GM21360 (cell line): ENCODE measurements at regions not wholly inside any gene's neighbourhood (a gene's known extent, or its start where the extent isn't known, plus 50 kb on each side); places are given as distances from the start of the nearest gene placed in this dataset.
A peak's percentile ranks its signal among the peaks of the same experiment; 100 is the strongest.
"Not testable (repeated sequence)": the region's sequence is repeated elsewhere in the genome, so short reads cannot be mapped to it uniquely, and the experiment has no call there.

ENCODE experiments used
- ATAC-seq: cut with Tn5 transposase; IDR thresholded peaks from one replicate; pipeline ENCODE4 v1.9.1; 2021; ENCODE audit warnings: mild to moderate bottlenecking, moderate library complexity; ENCODE audit not compliant: unreplicated experiment

DNA sequence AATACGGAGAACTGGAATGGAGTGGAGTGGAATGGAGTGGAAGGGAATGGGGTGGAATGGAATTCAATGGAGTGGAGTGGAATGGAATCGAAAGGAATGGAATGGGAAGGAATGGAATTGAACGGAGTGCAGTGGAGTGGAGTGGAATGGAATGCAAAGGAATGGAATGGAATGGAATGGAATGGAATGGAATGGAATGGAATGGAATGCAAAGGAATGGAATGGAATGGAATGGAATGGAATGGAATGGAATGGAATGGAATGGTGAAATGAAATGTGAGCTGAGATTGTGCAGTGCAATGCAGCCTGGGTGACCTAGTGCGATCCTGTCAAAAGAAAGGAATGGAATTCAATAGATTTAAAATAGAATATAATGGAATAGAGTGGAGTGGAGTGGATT is 357.3 kb upstream of the WSB1 start:
- not testable (repeated sequence) for ATAC-seq

DNA sequence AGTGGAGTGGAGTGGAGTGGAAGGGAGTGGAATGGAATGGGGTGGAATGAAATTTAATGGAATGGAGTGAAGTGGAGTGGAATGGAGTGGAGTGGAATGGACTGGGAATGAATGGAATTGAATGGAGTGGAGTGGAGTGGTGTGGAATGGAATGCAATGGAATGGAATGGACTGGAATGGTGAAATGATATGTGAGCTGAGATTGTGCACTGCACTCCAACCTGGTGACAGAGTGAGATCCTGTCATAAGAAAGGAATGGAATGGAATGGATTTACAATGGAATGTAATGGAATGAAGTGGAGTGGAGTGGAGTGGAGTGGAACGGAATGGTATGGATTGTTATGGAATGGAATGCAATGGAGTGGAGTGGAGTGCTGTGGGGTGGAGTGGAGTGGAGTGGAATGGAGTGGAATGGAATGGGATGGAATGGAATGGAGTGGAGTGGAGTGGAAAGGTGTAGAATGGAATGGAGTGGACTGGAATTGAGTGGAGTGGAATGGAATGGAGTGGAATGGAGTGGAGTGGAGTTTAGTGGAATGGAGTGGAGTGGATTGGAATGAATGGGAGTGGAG is 356.1 kb upstream of the WSB1 start:
- not testable (repeated sequence) for ATAC-seq

DNA sequence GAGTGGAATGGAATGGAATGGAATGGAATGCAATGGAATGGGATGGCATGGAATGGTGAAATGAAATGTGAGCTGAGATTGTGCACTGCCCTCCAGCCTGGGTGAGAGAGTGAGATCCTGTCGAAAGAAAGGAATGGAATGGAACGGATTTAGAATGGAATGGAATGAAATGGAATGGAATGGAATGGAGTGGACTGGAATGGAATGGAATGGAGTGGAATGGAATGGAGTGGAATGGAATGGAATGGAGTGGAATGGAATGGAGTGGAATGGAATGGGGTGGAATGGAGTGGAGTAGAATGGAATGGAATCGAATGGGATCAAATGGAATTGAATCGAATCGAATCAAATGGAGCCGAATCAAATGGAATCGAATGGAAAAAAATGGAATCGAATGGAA is 354.2 kb upstream of the WSB1 start:
- not testable (repeated sequence) for ATAC-seq

DNA sequence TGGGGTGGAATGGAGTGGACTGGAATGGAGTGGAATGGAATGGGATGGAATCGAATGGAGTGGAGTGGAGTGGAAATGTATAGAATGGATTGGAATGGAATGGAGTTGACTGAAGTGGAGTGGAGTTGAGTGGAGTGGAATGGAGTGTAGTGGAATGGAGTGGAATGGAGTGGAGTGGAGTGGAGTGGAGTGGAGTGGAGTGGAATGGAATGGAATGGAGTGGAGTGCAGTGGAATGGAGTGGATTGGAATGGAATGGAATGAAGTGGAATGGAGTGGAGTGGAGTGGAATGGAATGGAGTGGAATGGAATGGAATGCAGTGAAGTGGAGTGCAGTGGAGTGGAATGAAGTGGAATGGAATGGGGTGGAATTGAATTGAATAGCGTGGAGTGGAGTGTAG is 353.3 kb upstream of the WSB1 start:
- ATAC-seq, result peak; percentile 51

DNA sequence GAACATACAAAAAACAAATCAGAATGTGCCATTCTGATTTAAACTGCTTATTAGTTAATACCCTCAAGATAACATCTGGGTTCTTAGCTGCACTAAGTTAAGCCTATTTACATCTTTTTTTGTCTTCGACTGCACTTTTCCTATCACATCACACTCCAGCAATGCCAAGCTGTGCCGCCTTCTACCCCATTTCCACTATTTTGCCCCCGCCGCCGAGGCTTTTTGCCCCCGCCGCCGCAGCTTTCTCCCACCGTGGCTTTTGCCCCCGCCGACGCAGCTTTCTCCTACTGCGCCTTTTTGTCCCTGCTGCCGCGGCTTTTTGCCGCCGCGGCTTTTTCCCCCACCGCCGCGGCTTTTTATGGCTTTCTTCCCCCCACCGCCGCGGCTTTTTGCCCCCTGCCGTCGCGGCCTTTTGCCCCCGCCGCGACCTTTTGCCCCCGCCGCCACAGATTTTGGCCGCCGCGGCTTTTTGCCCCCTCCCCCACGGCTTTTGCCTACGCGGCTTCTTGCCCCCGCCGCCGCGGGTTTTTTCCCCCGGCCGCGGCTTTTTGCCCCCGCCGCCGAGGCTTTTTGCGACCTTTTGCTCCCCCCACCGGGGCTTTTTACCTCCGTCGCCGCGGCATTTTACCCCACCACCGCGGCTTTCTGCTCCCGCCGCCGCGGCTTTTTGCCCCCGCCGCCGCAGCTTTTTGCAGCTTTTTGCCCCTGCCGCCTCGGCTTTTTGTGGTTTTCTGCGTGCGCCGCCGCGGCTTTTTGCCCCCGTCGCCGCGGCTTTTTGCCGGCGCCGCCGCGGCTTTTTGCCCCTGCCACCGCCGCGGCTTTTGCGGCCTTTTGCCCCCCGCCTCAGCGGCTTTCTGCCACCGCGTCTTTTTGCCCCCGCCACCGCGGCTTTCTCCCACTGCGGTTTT is 331.4 kb upstream of the WSB1 start:
- no peak for ATAC-seq

DNA sequence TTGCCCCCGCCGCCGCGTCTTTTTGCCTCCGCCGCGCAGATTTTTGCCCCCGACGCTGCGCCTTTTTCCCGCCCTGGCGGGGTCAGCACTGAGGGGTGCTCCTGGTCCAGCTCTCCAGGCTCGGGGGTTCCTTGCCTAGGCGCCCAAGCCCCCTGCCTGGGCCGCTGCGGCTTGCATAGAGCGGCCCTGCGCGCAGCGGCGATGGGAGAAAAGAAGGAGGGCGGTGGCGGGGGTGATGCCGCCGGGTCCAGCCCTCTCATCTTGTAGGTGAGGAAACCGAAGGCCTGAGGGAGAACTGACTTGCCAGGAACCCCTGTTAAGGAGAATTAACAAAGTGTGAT is 330.8 kb upstream of the WSB1 start:
- ATAC-seq, result no peak

DNA sequence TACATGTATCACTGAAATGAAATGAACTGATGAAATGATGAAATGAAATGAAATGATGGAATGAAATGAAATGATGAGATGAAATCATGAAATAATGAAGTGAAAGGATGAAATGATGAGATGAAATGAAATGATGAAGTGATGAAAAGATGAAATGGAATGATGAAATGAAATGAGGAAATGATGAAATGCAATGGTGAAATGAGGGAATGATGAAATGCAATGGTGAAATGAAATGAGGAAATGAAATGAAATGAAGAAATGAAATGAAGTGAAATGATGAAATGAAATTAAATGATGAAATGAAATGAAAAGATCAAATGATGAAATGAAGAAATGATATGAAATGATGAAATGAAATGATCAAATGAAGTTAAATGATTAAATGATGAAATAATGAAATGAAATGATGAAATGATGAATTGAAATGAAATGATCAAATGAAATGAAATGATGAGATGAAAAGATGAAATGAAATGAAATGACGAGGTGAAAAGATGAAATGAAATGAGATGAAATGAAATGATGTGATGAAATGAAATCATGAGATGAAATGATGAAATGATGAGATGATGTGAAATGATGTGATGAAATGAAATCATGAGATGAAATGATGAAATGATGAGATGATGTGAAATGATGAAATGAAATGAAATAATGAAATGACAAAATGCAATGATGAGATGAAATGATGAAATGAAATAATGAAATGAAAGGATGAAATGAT is 327.9 kb upstream of the WSB1 start:
- ATAC-seq, result not testable (repeated sequence)

DNA sequence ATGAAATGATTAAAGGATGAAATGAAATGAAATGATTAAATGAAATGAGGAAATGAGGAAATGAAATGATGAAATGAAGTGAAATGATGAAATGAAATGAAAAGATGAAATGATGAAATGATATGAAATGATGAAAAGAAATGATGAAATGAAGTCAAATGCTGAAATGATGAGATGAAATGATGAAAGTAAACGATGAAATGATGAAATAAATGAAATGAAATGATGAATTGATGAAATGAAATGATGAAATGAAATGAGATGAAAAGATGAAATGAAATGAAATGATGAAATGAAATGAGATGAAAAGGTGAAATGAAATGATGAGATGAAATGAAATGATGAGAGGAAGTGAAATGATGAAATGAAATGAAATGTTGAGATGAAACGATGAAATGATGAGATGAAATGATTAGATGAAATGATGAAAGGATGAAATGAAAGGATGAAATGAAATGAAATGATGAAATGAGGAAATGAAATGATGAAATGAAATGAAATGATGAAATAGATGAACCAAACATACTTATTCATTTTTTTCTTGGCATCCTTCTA is 327.2 kb upstream of the WSB1 start:
- ATAC-seq, result not testable (repeated sequence)

DNA sequence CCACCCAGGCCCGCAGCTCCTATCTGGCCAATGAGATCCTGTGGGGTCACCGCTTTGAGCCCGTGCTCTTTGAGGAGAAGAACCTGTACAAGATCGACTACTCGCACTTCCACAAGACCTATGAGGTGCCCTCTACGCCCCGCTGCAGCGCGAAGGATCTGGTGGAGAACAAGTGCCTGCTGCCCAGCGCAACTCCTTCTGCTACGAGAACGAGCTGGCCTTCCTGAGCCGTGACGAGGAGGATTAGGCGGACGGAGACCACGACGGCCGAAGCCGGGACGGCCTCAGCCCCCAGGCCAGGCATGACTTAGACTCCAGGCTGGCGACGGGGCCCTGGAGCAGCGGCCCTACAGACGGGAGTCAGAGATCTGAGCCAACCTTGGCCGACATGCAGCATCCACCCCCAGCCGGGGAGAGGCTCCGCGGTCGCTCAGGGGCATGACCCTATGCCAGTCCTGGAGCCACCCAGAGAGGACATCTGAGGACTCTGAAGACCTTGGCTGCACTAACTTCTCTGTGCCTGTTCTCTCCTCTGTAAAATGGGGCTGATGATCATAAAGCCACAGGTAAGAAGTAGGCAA is 312.0 kb upstream of the WSB1 start:
- not testable (repeated sequence) for ATAC-seq

DNA sequence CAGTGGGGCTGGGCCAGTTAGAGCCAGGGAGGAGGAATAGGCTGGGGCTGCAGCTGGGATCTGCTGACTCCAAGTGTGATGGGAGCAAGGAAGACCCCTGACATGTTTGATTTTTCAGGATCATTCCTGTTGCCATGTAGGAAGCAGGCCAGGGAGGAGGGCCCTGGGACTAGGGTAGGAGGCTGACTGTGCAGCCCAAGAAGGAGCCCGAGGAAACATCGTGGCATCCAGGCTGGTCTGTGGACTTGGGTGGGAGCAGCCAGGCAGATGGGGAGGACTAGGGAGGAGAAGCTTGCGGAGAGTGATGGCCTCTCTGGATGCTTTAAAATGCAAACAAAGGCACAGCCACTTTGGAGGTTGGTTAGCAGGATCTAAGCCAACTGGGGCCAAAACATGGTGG is 311.4 kb upstream of the WSB1 start:
- ATAC-seq, result not testable (repeated sequence)

DNA sequence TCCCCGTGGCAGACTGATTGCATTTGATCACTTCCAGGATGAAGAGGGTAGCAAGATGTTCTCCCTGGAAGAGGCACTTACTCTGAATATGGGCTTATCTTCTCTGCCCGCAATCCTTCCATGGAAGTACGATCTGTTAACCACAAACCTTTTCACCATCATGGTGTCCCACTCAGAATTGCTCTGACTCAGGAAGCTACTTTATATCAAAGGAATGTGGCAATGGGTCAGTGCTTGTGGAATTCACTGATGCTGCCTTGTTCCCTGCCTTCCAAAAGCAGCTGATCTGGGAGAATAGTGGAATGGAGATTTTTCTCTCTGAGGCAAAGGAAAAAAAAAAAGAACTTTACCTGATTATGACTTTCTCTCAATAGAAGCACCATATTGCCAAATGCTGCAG is 306.1 kb upstream of the WSB1 start:
- ATAC-seq, result not testable (repeated sequence)

DNA sequence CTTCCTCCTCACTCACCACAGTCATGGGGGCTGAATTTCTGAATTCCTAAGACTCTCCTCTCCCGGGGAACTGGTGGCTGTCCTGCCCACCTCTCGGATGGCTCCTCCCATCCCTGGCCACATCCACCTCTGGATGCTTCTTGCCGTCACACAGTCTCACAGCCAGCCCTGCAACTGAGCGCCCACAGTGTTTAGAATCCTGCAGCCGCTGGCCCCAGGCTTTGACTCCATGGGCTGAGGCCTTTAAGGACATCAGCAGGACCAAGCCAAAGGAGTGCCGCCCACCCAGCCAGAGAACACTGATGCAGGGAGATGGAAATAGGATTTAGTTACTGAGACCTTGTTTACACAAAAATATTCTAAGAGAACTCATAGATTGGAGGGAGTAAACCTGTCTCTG is 299.3 kb upstream of the WSB1 start:
- ATAC-seq, result not testable (repeated sequence)

DNA sequence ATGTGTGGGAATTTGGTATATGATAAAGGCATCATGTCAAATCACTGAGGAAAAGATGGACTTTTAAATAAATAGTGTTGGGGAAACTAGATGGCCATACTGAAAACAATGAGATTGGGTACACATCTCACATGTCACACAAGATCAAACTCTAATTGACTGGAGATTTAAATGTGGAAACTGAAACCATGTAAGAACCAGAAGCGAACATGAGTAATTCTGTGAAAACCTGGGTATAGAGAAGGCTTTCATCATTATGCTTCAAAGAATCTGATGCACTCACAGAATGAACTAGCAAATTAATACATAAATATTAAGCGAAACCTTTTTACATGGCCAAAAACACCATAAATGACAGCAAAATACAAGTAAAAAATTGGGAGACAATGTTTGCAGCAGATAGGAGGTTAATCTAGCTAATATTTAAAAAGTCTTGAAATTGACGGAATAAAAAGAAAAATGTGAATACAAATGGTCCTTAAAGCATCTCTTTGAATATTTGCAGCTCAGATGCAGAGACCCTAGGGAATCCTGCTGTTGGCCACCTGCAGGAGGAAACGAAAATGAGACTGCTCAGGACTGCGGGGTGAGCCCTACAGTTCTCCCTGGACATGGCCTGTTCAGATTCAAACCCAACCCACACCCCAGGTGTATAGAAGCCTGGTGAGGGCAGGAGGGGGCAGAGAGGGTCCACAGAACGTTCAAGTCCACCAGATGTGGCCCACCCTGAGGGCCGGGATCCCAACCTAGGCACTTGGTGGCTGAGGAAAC is 297.6 kb upstream of the WSB1 start:
- not testable (repeated sequence) for ATAC-seq

DNA sequence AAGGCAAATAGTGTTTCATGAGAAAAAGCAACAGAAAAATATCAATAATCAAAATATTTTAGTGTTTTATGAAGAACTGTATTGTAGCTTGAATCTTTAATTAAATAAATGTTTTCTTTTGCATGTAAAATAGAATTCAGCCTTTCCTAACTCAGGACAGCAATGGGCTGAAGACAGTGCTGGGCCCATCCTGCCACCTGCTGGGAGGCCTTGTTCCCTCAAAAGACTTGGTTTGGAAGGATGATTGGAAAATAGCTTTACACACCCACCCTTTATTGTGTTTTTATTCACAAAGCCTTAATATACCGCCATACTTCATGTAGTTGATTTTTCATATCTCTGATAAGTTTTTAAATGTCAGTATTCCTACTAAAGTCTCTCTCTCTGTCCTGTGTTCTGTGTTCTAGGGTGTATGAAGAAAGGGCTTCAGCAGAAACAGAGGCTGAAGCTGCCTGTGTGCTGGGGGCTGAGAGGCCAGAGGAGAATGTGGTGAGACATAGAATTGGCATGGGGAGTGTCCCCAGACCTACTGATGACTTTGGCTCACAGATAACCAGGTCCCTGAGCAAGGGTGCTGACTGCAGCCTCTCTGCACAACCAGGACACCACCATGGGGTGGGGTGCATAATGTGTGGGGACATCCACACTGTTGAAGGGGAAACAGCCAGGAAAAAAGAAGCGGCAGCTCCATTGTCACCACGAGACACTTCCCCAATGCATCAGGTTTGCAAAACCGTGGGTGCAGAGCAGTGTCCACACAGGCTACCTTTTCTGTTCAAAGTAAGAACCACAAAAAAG is 286.0 kb upstream of the WSB1 start:
- ATAC-seq, result not testable (repeated sequence)

DNA sequence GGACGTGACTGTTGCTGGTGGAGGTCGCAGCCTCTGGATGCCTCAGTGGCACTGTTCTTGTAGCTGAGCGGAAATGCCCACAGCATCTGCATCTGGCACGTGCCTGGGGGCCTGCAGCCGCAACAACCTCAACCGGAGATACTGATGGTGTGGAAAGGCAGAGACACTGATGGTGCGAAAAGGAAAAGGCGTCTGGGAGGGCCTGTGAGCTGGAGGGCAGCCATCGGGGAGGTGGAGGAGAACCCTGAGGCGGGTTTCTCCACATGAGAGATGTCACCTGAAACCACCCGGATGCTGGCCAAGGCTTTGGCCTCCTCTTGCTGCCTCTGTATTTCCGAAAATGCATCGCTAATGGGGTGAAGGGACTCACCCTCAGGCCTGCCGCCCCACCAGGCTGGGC is 284.8 kb upstream of the WSB1 start:
- ATAC-seq, result no peak

DNA sequence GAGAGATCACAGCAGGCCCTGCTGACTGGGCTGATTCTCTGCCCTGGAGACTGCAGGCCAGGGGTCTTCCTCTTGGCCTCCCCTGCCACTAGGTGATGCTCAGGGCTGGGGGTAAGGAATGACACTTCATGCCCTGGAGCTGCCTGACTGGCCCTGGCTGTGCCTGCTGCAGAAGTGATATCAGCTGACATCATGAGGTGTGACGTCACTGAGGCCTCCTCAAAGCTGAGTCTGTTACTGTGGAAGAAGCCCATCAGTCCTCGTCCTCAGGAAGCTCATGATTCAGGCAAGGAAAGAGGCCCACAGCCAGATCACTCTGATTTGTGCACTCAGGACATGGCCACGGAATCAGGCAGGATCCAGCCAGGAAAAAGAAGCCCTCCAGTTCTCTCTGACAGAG is 283.8 kb upstream of the WSB1 start:
- not testable (repeated sequence) for ATAC-seq

DNA sequence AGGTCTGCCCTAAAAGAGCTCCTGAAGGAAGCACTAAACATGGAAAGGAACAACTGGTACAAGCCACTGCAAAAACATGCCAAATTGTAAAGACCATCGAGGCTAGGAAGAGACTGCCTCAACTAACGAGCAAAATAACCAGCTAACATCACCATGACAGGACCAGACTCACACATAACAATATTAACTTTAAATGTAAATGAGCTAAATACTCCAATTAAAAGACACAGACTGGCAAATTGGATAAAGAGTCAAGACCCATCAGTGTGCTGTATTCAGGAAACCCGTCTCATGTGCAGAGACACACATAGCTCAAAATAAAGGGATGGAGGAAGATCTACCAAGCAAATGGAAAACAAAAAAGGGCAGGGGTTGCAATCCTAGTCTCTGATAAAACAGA is 263.4 kb upstream of the WSB1 start:
- ATAC-seq, result not testable (repeated sequence)

DNA sequence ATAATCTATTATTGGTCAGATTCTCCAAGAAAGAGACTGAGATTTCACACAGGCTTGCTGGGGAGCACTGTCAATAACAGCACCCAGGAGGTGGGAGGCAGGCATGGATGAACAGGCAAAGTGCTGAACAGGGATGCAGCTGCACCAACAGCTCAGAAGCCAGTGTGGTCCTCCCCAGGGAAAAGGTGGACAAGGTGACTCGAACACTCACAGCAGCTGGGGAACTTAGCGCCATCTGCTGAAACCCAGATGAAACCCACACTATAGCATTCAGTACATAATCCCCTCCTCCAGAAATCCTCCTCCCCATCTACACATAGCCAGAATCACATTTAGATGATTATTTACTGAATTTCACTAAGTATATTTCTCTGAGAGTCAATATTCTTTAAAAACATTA is 255.2 kb upstream of the WSB1 start:
- ATAC-seq, result no peak

DNA sequence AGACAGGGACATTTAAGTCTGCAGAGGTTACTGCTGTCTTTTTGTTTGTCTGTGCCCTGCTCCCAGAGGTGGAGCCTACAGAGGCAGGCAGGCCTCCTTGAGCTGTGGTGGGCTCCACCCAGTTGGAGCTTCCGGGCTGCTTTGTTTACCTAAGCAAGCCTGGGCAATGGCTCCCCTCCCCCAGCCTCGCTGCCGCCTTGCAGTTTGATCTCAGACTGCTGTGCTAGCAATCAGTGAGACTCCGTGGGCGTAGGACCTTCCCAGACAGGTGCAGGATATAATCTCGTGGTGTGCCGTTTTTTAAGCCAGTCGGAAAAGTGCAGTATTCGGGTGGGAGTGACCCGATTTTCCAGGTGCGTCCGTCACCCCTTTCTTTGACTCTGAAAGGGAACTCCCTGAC is 248.9 kb upstream of the WSB1 start:
- not testable (repeated sequence) for ATAC-seq
